ENCODE measurements at regions not wholly inside any gene's neighbourhood (a gene's known extent, or its start where the extent isn't known, plus 50 kb on each side); places are given as distances from the start of the nearest gene placed in this dataset.
"Not testable (repeated sequence)": the region's sequence is repeated elsewhere in the genome, so short reads cannot be mapped to it uniquely, and the experiment has no call there.

DNA sequence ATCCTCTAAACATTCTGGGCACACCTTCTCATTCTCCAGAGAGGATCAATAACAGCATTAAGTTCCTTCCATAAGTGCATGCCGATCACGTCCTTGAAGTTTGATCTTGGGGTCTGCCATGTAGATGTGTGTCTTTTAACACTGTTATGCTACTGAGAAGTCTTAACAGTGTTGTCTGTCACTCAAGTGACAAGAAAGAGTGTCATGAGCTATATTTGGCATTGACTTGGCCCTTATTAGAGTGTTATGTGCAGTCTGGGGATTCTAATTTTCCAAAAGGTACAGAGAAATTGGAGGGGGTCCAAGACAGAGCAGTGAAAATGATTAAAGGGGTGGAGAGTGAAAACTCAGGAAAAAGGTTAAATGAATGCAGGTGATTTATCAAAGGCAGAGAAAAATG is 107.1 kb upstream of the OPCML start:
- no peaks in the 10 kb centered on the region for H3K4me1 Mint-ChIP-seq
- TF ChIP-seq, protein P1, sequence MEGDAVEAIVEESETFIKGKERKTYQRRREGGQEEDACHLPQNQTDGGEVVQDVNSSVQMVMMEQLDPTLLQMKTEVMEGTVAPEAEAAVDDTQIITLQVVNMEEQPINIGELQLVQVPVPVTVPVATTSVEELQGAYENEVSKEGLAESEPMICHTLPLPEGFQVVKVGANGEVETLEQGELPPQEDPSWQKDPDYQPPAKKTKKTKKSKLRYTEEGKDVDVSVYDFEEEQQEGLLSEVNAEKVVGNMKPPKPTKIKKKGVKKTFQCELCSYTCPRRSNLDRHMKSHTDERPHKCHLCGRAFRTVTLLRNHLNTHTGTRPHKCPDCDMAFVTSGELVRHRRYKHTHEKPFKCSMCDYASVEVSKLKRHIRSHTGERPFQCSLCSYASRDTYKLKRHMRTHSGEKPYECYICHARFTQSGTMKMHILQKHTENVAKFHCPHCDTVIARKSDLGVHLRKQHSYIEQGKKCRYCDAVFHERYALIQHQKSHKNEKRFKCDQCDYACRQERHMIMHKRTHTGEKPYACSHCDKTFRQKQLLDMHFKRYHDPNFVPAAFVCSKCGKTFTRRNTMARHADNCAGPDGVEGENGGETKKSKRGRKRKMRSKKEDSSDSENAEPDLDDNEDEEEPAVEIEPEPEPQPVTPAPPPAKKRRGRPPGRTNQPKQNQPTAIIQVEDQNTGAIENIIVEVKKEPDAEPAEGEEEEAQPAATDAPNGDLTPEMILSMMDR (IDR thresholded peaks at IDR 0.05), result no peak
- ATAC-seq (no peak), DNase-seq (no peak)
- H3K4me3 Mint-ChIP-seq, result no peak overlapping the region
- H3K4me3 ChIP-seq (ENCODE audit: low read length), result no peak overlapping the region
- 91% methylated on average over 2 of the region's 2 CpGs for WGBS (ENCODE audit: insufficient coverage)
- H3K36me3 ChIP-seq (ENCODE audit: control insufficient read depth, insufficient read depth, low read length), result no peaks in the 10 kb centered on the region
- H3K36me3 Mint-ChIP-seq, result no peaks in the 10 kb centered on the region
- intact Hi-C loops (cut with micrococcal nuclease), result no loop called here
- peaks cover 0 to 3% of the 10 kb centered on the region in 2 donors for H3K27me3 Mint-ChIP-seq (ENCODE audit: low read depth in 2 of 2)
- H3K27me3 ChIP-seq (ENCODE audit: control insufficient read depth, insufficient read depth, low read length), result no peaks in the 10 kb centered on the region
- peaks cover 2 to 6% of the 10 kb centered on the region in 2 donors for H3K9me3 Mint-ChIP-seq
- H3K9me3 ChIP-seq (ENCODE audit: control insufficient read depth, insufficient read depth, low read length), result no peaks in the 10 kb centered on the region
- no peak overlapping the region for H3K27ac ChIP-seq (ENCODE audit: low read length)
- H3K27ac Mint-ChIP-seq, result no peak overlapping the region
- no peaks in the 10 kb centered on the region for H3K4me1 ChIP-seq (ENCODE audit: control insufficient read depth, insufficient read depth, low read length)

DNA sequence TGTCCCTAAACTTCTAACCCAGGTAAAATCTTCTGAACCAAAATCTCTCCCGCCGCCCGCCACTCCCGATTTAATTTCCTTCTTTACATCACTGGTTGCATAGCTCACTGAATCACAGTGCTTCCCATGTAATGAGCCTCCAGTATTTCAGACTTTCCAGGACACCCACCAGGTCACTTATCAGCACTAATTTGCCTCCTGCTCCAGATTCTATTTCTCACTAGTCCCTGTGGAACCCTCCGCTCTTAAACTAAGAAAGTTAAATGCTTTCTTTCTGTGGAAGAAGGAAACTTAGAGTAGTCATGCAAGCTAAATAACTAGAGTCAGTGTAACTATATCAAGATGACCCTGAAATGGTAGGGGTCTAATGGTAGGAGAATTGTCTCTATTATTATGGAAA is 106.6 kb upstream of the OPCML start:
- Mint-ChIP-seq H3K4me1 (no peaks in the 10 kb centered on the region), H3K27ac (no peak overlapping the region), H3K4me3 (no peak overlapping the region), H3K9me3 (peaks cover 2 to 6% of the 10 kb centered on the region in 2 donors), H3K36me3 (no peaks in the 10 kb centered on the region), H3K27me3 (ENCODE audit: low read depth in 2 of 2) (peaks cover 0 to 3% of the 10 kb centered on the region in 2 donors)
- Histone ChIP-seq H3K27me3 (ENCODE audit: control insufficient read depth, insufficient read depth, low read length) (no peaks in the 10 kb centered on the region), H3K4me1 (ENCODE audit: control insufficient read depth, insufficient read depth, low read length) (no peaks in the 10 kb centered on the region), H3K4me3 (ENCODE audit: low read length) (no peak overlapping the region), H3K9me3 (ENCODE audit: control insufficient read depth, insufficient read depth, low read length) (no peaks in the 10 kb centered on the region), H3K27ac (ENCODE audit: low read length) (no peak overlapping the region), H3K36me3 (ENCODE audit: control insufficient read depth, insufficient read depth, low read length) (no peaks in the 10 kb centered on the region)
- TF ChIP-seq, protein P1 (IDR thresholded peaks at IDR 0.05), result no peak
- WGBS (ENCODE audit: insufficient coverage), result 98% methylated on average over 4 of the region's 5 CpGs
- intact Hi-C loops (cut with micrococcal nuclease), result no loop called here
- no peak for DNase-seq
- ATAC-seq, result no peak

DNA sequence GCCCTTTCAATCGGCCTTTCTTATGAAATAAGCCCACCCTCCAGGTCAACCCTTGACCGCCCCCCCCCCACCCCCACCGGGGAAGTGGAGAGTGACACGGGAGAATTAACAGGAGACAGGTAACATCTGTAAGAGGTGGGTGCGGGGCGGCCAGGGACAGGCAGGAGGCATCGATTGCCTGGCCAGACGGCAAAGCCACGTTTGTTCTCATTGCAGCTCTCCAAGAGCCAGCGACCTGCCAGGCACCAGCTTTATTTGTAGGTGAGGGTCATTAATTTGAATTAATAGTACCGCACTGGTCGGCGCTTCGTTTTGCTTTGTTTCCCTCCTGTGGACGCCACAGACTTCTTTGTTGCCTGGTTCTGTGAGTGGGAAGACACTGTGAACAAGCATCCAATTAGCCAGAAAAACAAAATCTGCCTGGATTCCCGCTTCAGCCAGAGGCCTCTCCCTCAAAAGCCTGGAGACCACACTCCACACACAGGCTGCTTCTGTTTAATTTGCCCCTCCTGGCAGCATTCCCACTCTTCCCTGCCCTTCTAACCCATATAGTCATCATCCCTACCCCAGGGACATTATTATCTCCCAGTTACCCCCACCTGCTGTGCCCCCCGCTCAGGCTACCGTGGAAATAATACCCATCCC is 104.5 kb upstream of the OPCML start:
- ATAC-seq (no peak), DNase-seq (no peak)
- no peak overlapping the region for H3K27ac ChIP-seq (ENCODE audit: low read length)
- H3K36me3 ChIP-seq (ENCODE audit: control insufficient read depth, insufficient read depth, low read length), result no peaks in the 10 kb centered on the region
- H3K27ac Mint-ChIP-seq, result no peak overlapping the region
- H3K4me1 Mint-ChIP-seq, result no peaks in the 10 kb centered on the region
- intact Hi-C loops (cut with micrococcal nuclease), result no loop called here
- no peaks in the 10 kb centered on the region for H3K27me3 ChIP-seq (ENCODE audit: control insufficient read depth, insufficient read depth, low read length)
- no peaks in the 10 kb centered on the region for H3K4me1 ChIP-seq (ENCODE audit: control insufficient read depth, insufficient read depth, low read length)
- TF ChIP-seq, protein P1 (IDR thresholded peaks at IDR 0.05), result no peak
- no peaks in the 10 kb centered on the region for H3K36me3 Mint-ChIP-seq
- H3K4me3 Mint-ChIP-seq, result no peak overlapping the region
- H3K4me3 ChIP-seq (ENCODE audit: low read length), result no peak overlapping the region
- H3K27me3 Mint-ChIP-seq (ENCODE audit: low read depth in 2 of 2), result peaks cover 0 to 3% of the 10 kb centered on the region in 2 donors
- 68% methylated on average over 16 of the region's 18 CpGs for WGBS (ENCODE audit: insufficient coverage)
- H3K9me3 ChIP-seq (ENCODE audit: control insufficient read depth, insufficient read depth, low read length), result no peaks in the 10 kb centered on the region
- H3K9me3 Mint-ChIP-seq, result peaks cover 2 to 6% of the 10 kb centered on the region in 2 donors

DNA sequence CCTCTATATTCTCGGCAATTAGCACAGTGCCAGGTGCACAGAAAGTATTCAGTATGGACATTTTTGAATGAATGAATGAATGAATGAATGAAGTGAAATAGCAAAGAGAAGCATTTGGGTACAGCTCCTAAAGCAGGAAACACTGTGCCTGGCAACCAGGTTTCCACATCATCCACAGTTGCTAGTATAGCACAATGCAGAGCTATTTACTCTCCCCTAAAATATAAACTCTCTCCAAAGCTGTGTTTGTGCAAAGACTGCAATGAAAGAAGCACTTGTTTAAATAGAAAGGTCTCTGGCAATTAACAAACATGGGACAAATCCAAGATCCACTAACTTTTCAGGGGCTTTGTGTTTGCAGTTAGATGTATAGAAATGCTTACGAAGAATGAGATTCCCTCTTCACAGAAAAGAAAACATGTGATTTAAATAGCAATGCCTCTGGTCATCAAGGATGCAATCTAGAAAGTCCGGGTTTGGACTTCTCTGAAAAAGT is 103.0 kb upstream of the OPCML start:
- 92% methylated on average over 2 of the region's 3 CpGs for WGBS (ENCODE audit: insufficient coverage)
- Mint-ChIP-seq H3K4me1 (no peaks in the 10 kb centered on the region), H3K27ac (no peak overlapping the region), H3K9me3 (peaks cover 2 to 4% of the 10 kb centered on the region in 2 donors), H3K4me3 (no peak overlapping the region), H3K36me3 (no peaks in the 10 kb centered on the region), H3K27me3 (ENCODE audit: low read depth in 2 of 2) (peaks cover 0 to 3% of the 10 kb centered on the region in 2 donors)
- TF ChIP-seq, protein P1 (IDR thresholded peaks at IDR 0.05), result no peak
- DNase-seq, result no peak
- H3K36me3 ChIP-seq (ENCODE audit: control insufficient read depth, insufficient read depth, low read length), result no peaks in the 10 kb centered on the region
- H3K27me3 ChIP-seq (ENCODE audit: control insufficient read depth, insufficient read depth, low read length), result no peaks in the 10 kb centered on the region
- no peaks in the 10 kb centered on the region for H3K4me1 ChIP-seq (ENCODE audit: control insufficient read depth, insufficient read depth, low read length)
- no peak for ATAC-seq
- no peak overlapping the region for H3K27ac ChIP-seq (ENCODE audit: low read length)
- no peak overlapping the region for H3K4me3 ChIP-seq (ENCODE audit: low read length)
- H3K9me3 ChIP-seq (ENCODE audit: control insufficient read depth, insufficient read depth, low read length), result no peaks in the 10 kb centered on the region
- intact Hi-C loops (cut with micrococcal nuclease), result no loop called here

DNA sequence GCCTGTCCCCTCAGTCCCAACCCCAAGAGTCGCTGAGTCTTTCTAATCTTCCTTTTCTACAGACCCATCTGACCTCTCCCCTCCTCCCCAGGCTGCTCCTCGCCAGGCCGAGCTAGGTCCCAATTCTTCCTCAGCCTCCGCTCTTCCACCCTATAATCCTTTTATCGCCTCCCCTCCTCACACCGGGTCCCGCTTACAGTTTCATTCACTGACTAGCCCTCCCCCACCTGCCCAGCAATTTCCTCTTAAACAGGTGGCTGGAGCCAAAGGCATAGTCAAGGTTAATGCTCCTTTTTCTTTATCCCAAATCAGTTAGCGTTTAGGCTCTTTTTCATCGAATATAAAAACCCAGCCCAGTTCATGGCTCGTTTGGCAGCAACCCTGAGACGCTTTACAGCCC is 96.1 kb upstream of the OPCML start:
- H3K36me3 Mint-ChIP-seq; H3K4me3 ChIP-seq (ENCODE audit: low read length); H3K4me3 Mint-ChIP-seq; H3K27ac Mint-ChIP-seq; H3K27me3 ChIP-seq (ENCODE audit: control insufficient read depth, insufficient read depth, low read length); H3K27ac ChIP-seq (ENCODE audit: low read length); ATAC-seq; DNase-seq; H3K9me3 ChIP-seq (ENCODE audit: control insufficient read depth, insufficient read depth, low read length); H3K9me3 Mint-ChIP-seq; H3K36me3 ChIP-seq (ENCODE audit: control insufficient read depth, insufficient read depth, low read length); H3K4me1 ChIP-seq (ENCODE audit: control insufficient read depth, insufficient read depth, low read length); H3K27me3 Mint-ChIP-seq (ENCODE audit: low read depth in 2 of 2); intact Hi-C loops (cut with micrococcal nuclease); H3K4me1 Mint-ChIP-seq: not testable (repeated sequence)
- 66% methylated on average over 8 of the region's 11 CpGs for WGBS (ENCODE audit: insufficient coverage)
